ENCODE measurements at regions not wholly inside any gene's neighbourhood (a gene's known extent, or its start where the extent isn't known, plus 50 kb on each side); places are given as distances from the start of the nearest gene placed in this dataset.

DNA sequence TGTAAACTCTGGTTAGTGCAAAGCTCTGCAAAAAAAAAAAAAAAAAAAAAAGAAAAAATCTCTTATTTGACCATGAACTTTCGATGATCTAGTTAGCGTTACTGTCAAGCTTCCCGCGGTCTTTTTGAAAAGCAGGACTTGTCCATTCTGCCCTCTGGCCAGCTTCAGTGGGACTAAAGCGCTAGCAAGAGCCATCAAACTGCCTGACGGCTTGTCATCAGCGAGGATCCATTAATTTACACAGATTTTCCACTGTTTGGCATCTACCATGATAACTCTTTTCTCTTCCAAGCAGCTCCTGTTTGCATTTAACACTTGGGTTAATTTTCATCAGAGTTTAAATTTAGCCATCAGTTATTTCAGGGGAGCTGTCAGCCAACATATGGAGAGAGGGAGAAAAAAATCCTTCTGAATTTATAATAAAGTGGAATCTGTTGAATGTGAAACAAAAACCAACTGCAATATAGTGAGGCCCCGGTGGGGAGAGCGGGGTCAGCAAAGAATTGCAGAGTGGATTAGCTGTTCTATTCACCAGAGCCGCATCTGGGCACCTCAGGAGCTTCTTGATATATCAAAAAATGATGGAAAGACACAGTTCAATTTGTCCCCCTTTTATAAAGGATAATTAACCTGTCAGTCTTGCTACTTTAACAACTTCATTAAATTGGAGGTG is 298.2 kb downstream of the SPATA17 start:
- Histone ChIP-seq H3K4ac (ENCODE audit: low read depth, low read length) (no peak overlapping the region), H2AK5ac (ENCODE audit: insufficient read length, low read length) (no peak overlapping the region), H3K9ac (ENCODE audit: extremely low read depth, insufficient read length, low read length) (no peak overlapping the region), H2BK20ac (ENCODE audit: low read depth, low read length, poor library complexity, severe bottlenecking) (no peak overlapping the region), H2BK120ac (ENCODE audit: low read depth, low read length, poor library complexity, severe bottlenecking) (no peak overlapping the region), H3K4me2 (ENCODE audit: insufficient read depth, insufficient read length, low read length) (no peak overlapping the region), H3K9me3 (ENCODE audit: control insufficient read depth, low read depth, low read length) (no peaks in the 10 kb centered on the region), H2BK15ac (ENCODE audit: low read depth, low read length) (no peak overlapping the region), H2AFZ (ENCODE audit: low read length) (no peak overlapping the region), H2BK5ac (ENCODE audit: insufficient read length, low read length) (no peak overlapping the region), H4K20me1 (ENCODE audit: control insufficient read depth, insufficient read depth, insufficient read length) (no peaks in the 10 kb centered on the region), H3K56ac (ENCODE audit: insufficient read length, low read depth, low read length) (no peak overlapping the region), H3K27ac (ENCODE audit: insufficient read length, low read depth, low read length) (no peak overlapping the region), H3K18ac (ENCODE audit: insufficient read length, low read depth, low read length) (no peak overlapping the region), H3K79me2 (ENCODE audit: insufficient read depth, low read length) (no peaks in the 10 kb centered on the region), H4K8ac (replicated peaks; ENCODE audit: insufficient read length, low read depth, low read length) (no peak overlapping the region), H4K5ac (ENCODE audit: insufficient read length, low read depth, low read length) (no peak overlapping the region), H3K23me2 (ENCODE audit: insufficient read length, low read depth, low read length, poor library complexity, severe bottlenecking) (no peaks in the 10 kb centered on the region), H2BK12ac (ENCODE audit: insufficient read length, low read depth, low read length) (no peak overlapping the region), H4K91ac (ENCODE audit: insufficient read length, low read depth, low read length) (no peak overlapping the region), H3K27me3 (ENCODE audit: insufficient read depth, low read length) (no peaks in the 10 kb centered on the region), H3K79me1 (ENCODE audit: insufficient read depth, low read depth, low read length, poor library complexity, severe bottlenecking) (no peaks in the 10 kb centered on the region), H3K4me1 (ENCODE audit: insufficient read depth, low read length) (no peaks in the 10 kb centered on the region), H3K14ac (ENCODE audit: insufficient read depth, low read length) (no peak overlapping the region), H3K23ac (ENCODE audit: insufficient read length, low read depth, low read length) (no peak overlapping the region), H3T11ph (ENCODE audit: low read length) (no peak overlapping the region)
- peaks cover 11 to 14% of the 10 kb centered on the region in 2 experiments for H3K4me1 Mint-ChIP-seq
- TF ChIP-seq, protein P1, sequence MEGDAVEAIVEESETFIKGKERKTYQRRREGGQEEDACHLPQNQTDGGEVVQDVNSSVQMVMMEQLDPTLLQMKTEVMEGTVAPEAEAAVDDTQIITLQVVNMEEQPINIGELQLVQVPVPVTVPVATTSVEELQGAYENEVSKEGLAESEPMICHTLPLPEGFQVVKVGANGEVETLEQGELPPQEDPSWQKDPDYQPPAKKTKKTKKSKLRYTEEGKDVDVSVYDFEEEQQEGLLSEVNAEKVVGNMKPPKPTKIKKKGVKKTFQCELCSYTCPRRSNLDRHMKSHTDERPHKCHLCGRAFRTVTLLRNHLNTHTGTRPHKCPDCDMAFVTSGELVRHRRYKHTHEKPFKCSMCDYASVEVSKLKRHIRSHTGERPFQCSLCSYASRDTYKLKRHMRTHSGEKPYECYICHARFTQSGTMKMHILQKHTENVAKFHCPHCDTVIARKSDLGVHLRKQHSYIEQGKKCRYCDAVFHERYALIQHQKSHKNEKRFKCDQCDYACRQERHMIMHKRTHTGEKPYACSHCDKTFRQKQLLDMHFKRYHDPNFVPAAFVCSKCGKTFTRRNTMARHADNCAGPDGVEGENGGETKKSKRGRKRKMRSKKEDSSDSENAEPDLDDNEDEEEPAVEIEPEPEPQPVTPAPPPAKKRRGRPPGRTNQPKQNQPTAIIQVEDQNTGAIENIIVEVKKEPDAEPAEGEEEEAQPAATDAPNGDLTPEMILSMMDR (conservative IDR thresholded peaks at IDR 0.05): no peak
- H3K36me3 Mint-ChIP-seq (ENCODE audit: insufficient read depth in 1 of 3, low read depth in 3 of 3): no peaks in the 10 kb centered on the region
- no peak overlapping the region for H3K4me3 Mint-ChIP-seq
- no peak for DNase-seq
- WGBS (ENCODE audit: extremely low coverage, insufficient read length, low lambda C conversion rate): no CpG with 5 or more reads among the region's 10 CpGs
- no peaks in the 10 kb centered on the region for H3K9me3 Mint-ChIP-seq
- H3K27me3 Mint-ChIP-seq (ENCODE audit: low read depth): peaks cover 24% of the 10 kb centered on the region
- no peak overlapping the region; a peak in 1 of 7 replicates for H3K27ac Mint-ChIP-seq

All from H9 (cell line).